Panc1 (cell line): ENCODE measurements at regions not wholly inside any gene's neighbourhood (a gene's known extent, or its start where the extent isn't known, plus 50 kb on each side); places are given as distances from the start of the nearest gene placed in this dataset.
"Not testable (repeated sequence)": the region's sequence is repeated elsewhere in the genome, so short reads cannot be mapped to it uniquely, and the experiment has no call there.

Experiments
- CTCF ChIP-seq: fragments of 450-650 bp; IDR thresholded peaks from 2 replicates; pipeline ENCODE4 v1.5.1; 2017; ENCODE audit warnings: mild to moderate bottlenecking
- POLR2AphosphoS5 ChIP-seq: IDR thresholded peaks from 2 replicates; pipeline ENCODE4 v1.6.1; 2012; ENCODE audit warnings: mild to moderate bottlenecking, low read depth, low read length, moderate library complexity

GRCh38 chr5:121665542-121665941 is 186.1 kb upstream of the FTMT start:
- not testable (repeated sequence) for TF ChIP-seq CTCF, POLR2AphosphoS5
